OCI-LY1 (cell line): ENCODE measurements at regions not wholly inside any gene's neighbourhood (a gene's known extent, or its start where the extent isn't known, plus 50 kb on each side); places are given as distances from the start of the nearest gene placed in this dataset.

Experiments used
- H2AFZ ChIP-seq: fragments of 200-600 bp; sonication (generic), shearing (Covaris generic); 2 replicates; pipeline ENCODE4 v1.6.0; 2014; ENCODE audit warnings: antibody characterized with exemption, mild to moderate bottlenecking, low read length
- H3F3A ChIP-seq: fragments of 200-600 bp; sonication (generic), shearing (Covaris generic); 2 replicates; pipeline ENCODE4 v1.6.0; 2014; ENCODE audit warnings: mild to moderate bottlenecking, antibody characterized with exemption, low read length, moderate library complexity; ENCODE audit not compliant: insufficient read depth
- H3K27ac ChIP-seq: fragments of 200-600 bp; sonication (generic); 2 replicates; pipeline ENCODE4 v1.5.1; 2014; ENCODE audit warnings: low read length, mixed run types, mild to moderate bottlenecking, low read depth; ENCODE audit not compliant: poor library complexity, severe bottlenecking
- H3K27me3 ChIP-seq: fragments of 200-600 bp; sonication (generic); 2 replicates; pipeline ENCODE4 v1.6.0; 2014; ENCODE audit warnings: antibody characterized with exemption, mild to moderate bottlenecking, low read length, moderate library complexity; ENCODE audit not compliant: insufficient read depth
- H3K36me3 ChIP-seq: fragments of 200-600 bp; sonication (generic); 2 replicates; pipeline ENCODE4 v1.6.1; 2014; ENCODE audit warnings: mild to moderate bottlenecking, antibody characterized with exemption, low read length, moderate library complexity, mixed read lengths; ENCODE audit not compliant: insufficient read depth
- H3K4me1 ChIP-seq: fragments of 200-600 bp; sonication (generic); 2 replicates; pipeline ENCODE4 v1.5.1; 2014; ENCODE audit warnings: mild to moderate bottlenecking, low read length, moderate library complexity; ENCODE audit not compliant: insufficient read depth, severe bottlenecking
- H3K4me2 ChIP-seq: fragments of 200-600 bp; sonication (generic), shearing (Covaris generic); 2 replicates; pipeline ENCODE4 v1.6.1; 2014; ENCODE audit warnings: low read length
- H3K4me3 ChIP-seq: fragments of 200-600 bp; sonication (generic); 2 replicates; pipeline ENCODE4 v1.5.1; 2014; ENCODE audit warnings: low read length, low read depth, mild to moderate bottlenecking, mixed read lengths; ENCODE audit not compliant: poor library complexity, severe bottlenecking
- H3K79me2 ChIP-seq: fragments of 200-600 bp; shearing (Covaris generic); 2 replicates; pipeline ENCODE4 v1.6.1; 2016; ENCODE audit warnings: mixed run types, low read length, mixed read lengths; ENCODE audit not compliant: insufficient read depth
- H3K9ac ChIP-seq: fragments of 200-600 bp; sonication (generic), shearing (Covaris generic); 2 replicates; pipeline ENCODE4 v1.6.1; 2014; ENCODE audit warnings: mild to moderate bottlenecking, low read length, mixed read lengths
- H3K9me2 ChIP-seq: fragments of 200-600 bp; sonication (generic), shearing (Covaris generic); 2 replicates; pipeline ENCODE4 v1.6.1; 2014; ENCODE audit warnings: low read depth, mild to moderate bottlenecking, low read length, mixed read lengths
- H3K9me3 ChIP-seq: fragments of 200-600 bp; shearing (Covaris generic); 2 replicates; pipeline ENCODE4 v1.6.1; 2014; ENCODE audit warnings: low read length, mixed read lengths
- H4K20me1 ChIP-seq: fragments of 200-600 bp; sonication (generic), shearing (Covaris generic); 2 replicates; pipeline ENCODE4 v1.6.0; 2016; ENCODE audit warnings: mild to moderate bottlenecking, low read length; ENCODE audit not compliant: insufficient read depth
- CTCF ChIP-seq: fragments of 200-600 bp; sonication (generic), shearing (Covaris generic); IDR thresholded peaks from 2 replicates; pipeline ENCODE4 v1.5.1; 2017; ENCODE audit warnings: mild to moderate bottlenecking, antibody characterized with exemption, low read length, moderate library complexity, mixed read lengths
- EZH2 ChIP-seq: fragments of 200-600 bp; sonication (generic), shearing (Covaris generic); IDR thresholded peaks from 2 replicates; pipeline ENCODE4 v1.8.0; 2017; ENCODE audit warnings: borderline replicate concordance, mixed run types, mild to moderate bottlenecking, antibody characterized with exemption, low read length, moderate library complexity, mixed read lengths

DNA sequence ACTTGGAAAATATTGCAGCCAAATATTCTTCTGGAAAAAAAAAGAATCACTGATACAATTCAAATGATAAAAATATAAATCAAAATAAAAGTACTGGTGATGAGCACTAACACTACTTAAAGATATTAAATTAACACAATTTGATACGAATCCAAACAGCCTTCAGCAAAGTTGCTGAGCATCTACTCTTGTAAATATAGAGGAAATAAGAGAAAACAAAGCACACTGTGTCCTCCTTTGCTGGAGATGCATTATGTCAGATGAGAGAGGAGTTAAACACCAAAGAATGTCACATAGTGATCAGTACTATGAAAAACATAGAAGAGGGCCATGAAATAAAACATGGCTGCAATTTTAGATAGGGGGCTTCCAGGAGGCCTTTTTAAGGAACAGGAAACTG, 177.4 kb upstream of the RNPC3 start:
- TF ChIP-seq EZH2 = no peak
- no peak for TF ChIP-seq CTCF
- H3K9ac ChIP-seq = no peak overlapping the region
- no peaks in the 10 kb centered on the region for H4K20me1 ChIP-seq
- no peak overlapping the region for H2AFZ ChIP-seq
- H3K4me2 ChIP-seq = no peak overlapping the region
- H3K27me3 ChIP-seq = no peaks in the 10 kb centered on the region
- H3K36me3 ChIP-seq = no peaks in the 10 kb centered on the region
- no peaks in the 10 kb centered on the region for H3K9me3 ChIP-seq
- no peaks in the 10 kb centered on the region for H3K9me2 ChIP-seq
- no peaks in the 10 kb centered on the region for H3K4me1 ChIP-seq
- H3K27ac ChIP-seq = no peak overlapping the region
- H3K79me2 ChIP-seq = no peaks in the 10 kb centered on the region
- H3F3A ChIP-seq = no peaks in the 10 kb centered on the region
- H3K4me3 ChIP-seq = no peak overlapping the region

DNA sequence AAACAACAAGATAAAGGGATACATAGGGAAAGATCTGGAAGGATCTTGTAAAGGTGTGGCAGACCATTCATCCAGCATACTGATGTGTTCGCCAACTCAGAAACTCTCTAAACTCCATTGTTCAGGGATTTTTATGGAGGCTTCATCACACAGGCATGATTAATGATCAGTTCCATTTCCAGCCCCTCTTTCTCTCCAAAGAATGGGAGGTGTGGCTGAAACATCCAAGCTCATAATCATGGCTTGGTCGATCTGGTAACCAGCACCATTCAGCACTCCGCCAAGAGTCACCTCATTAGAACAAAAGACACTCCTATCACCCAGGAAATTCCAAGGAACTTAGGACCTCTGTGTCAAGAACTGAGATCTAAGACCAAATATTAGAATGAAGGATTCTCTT, 180.6 kb upstream of the RNPC3 start:
- H3K4me1 ChIP-seq = no peaks in the 10 kb centered on the region
- H2AFZ ChIP-seq = no peak overlapping the region
- H3K9me3 ChIP-seq = no peaks in the 10 kb centered on the region
- H3K9ac ChIP-seq = no peak overlapping the region
- no peaks in the 10 kb centered on the region for H4K20me1 ChIP-seq
- TF ChIP-seq CTCF (no peak), EZH2 (no peak)
- no peaks in the 10 kb centered on the region for H3K79me2 ChIP-seq
- no peak overlapping the region for H3K4me3 ChIP-seq
- no peaks in the 10 kb centered on the region for H3K9me2 ChIP-seq
- no peak overlapping the region for H3K27ac ChIP-seq
- no peak overlapping the region for H3K4me2 ChIP-seq
- H3F3A ChIP-seq = no peaks in the 10 kb centered on the region
- H3K36me3 ChIP-seq = no peaks in the 10 kb centered on the region
- no peaks in the 10 kb centered on the region for H3K27me3 ChIP-seq

- no peak overlapping the region for H2AFZ ChIP-seq
- H3K36me3 ChIP-seq = no peaks in the 10 kb centered on the region
- H3K9me2 ChIP-seq = no peaks in the 10 kb centered on the region
- H3K4me1 ChIP-seq = no peaks in the 10 kb centered on the region
- no peaks in the 10 kb centered on the region for H3F3A ChIP-seq
- no peaks in the 10 kb centered on the region for H3K9me3 ChIP-seq
- TF ChIP-seq EZH2 = no peak
- no peak for TF ChIP-seq CTCF
- H3K79me2 ChIP-seq = no peaks in the 10 kb centered on the region
- H3K27me3 ChIP-seq = no peaks in the 10 kb centered on the region
- no peak overlapping the region for H3K9ac ChIP-seq
- no peak overlapping the region for H3K4me3 ChIP-seq
- no peak overlapping the region for H3K4me2 ChIP-seq
- no peaks in the 10 kb centered on the region for H4K20me1 ChIP-seq
- no peak overlapping the region for H3K27ac ChIP-seq
These were observed 184.1 kb upstream of the RNPC3 start for GRCh38 chr1:103341377-103341880.
